PC-9 (cell line): ENCODE measurements at regions not wholly inside any gene's neighbourhood (a gene's known extent, or its start where the extent isn't known, plus 50 kb on each side); places are given as distances from the start of the nearest gene placed in this dataset.

Experiments
- BruUV-seq: library from RNA; stranded (reverse); fragments of 400-500 nt; replicated peaks from 2 replicates; lab custom pipeline; 2021; lab: Mats Ljungman, UMichigan
- CTCF ChIA-PET: fragments of 300-600 bp; sonication (Branson Sonifier 250); formaldehyde crosslinking; loops from one replicate; lab custom pipeline; 2022; ENCODE audit warnings: antibody characterized with exemption; lab: Charles Lee
- POLR2A ChIA-PET: fragments of 300-600 bp; sonication (Branson Sonifier 250); formaldehyde crosslinking; loops from one replicate; lab custom pipeline; 2022; ENCODE audit warnings: antibody characterized with exemption; ENCODE audit not compliant: unreplicated experiment; lab: Charles Lee
- DNase-seq, 2 experiments: peaks; one replicate each; pipeline versions ENCODE4 v3.0.0 to v3.0.0-alpha.2; 2015 to 2022; ENCODE audit warnings: mixed read lengths in 1 of 2
- H2AFZ ChIP-seq: fragments of 200-600 bp; sonication (generic); 2 replicates; pipeline ENCODE4 v1.8.1; 2017; ENCODE audit warnings: antibody characterized with exemption
- H3F3A ChIP-seq: fragments of 200-600 bp; sonication (generic); 2 replicates; pipeline ENCODE4 v1.8.1; 2017; ENCODE audit warnings: antibody characterized with exemption, mild to moderate bottlenecking, low read depth; ENCODE audit not compliant: insufficient read depth
- H3K27ac ChIP-seq: fragments of 200-600 bp; sonication (generic); 2 replicates; pipeline ENCODE4 v1.6.1; 2016; ENCODE audit warnings: mixed run types
- H3K27me3 ChIP-seq: fragments of 200-600 bp; sonication (generic); 2 replicates; pipeline ENCODE4 v1.6.1; 2016; ENCODE audit warnings: low read depth, mixed run types; ENCODE audit not compliant: insufficient read depth
- H3K36me3 ChIP-seq: fragments of 200-600 bp; sonication (generic); 2 replicates; pipeline ENCODE4 v1.6.1; 2016; ENCODE audit warnings: low read depth, mixed run types
- H3K4me1 ChIP-seq: fragments of 200-600 bp; sonication (generic); replicated peaks from 2 replicates; pipeline ENCODE4 v1.6.1; 2016; ENCODE audit warnings: mixed run types; ENCODE audit not compliant: insufficient read depth
- H3K4me2 ChIP-seq: fragments of 200-600 bp; sonication (generic); 2 replicates; pipeline ENCODE4 v1.6.1; 2017; ENCODE audit warnings: mixed run types
- H3K4me3 ChIP-seq: fragments of 200-600 bp; sonication (generic); 2 replicates; pipeline ENCODE4 v1.6.1; 2016; ENCODE audit warnings: mixed run types
- H3K79me2 ChIP-seq: fragments of 200-600 bp; sonication (generic); 2 replicates; pipeline ENCODE4 v1.6.1; 2017; ENCODE audit warnings: low read depth, mixed run types
- H3K9me2 ChIP-seq: fragments of 200-600 bp; sonication (generic); 2 replicates; pipeline ENCODE4 v1.8.1; 2017; ENCODE audit warnings: mild to moderate bottlenecking; ENCODE audit not compliant: insufficient read depth
- H3K9me3 ChIP-seq: fragments of 200-600 bp; sonication (generic); 2 replicates; pipeline ENCODE4 v1.8.1; 2016; ENCODE audit warnings: low read depth; ENCODE audit not compliant: insufficient read depth
- H4K20me1 ChIP-seq: fragments of 200-600 bp; sonication (generic); 2 replicates; pipeline ENCODE4 v1.8.1; 2017; ENCODE audit not compliant: insufficient read depth
- CTCF ChIP-seq: fragments of 200-600 bp; sonication (generic); conservative IDR thresholded peaks from 2 replicates; pipeline ENCODE4 v1.6.1; 2017; ENCODE audit warnings: mixed run types, antibody characterized with exemption, mild to moderate bottlenecking, moderate library complexity
- EZH2 ChIP-seq: fragments of 200-600 bp; sonication (generic); IDR thresholded peaks from 2 replicates; pipeline ENCODE4 v1.8.0; 2017; ENCODE audit warnings: antibody characterized with exemption, low read depth
- intact Hi-C: fragments of 100-400 bp; cut with micrococcal nuclease; formaldehyde crosslinking; loops from one replicate; pipeline ENCODE4 v1.10.0; 2022; ENCODE audit not compliant: unreplicated experiment

GRCh38 chr16:25580041-25580440, 111.7 kb upstream of the HS3ST4 start:
- intact Hi-C loops = no loop called here
- BruUV-seq = no TSS peak
- no peaks in the 10 kb centered on the region for H3K4me1 ChIP-seq
- no peak overlapping the region for H3K27ac ChIP-seq
- H3K79me2 ChIP-seq = no peaks in the 10 kb centered on the region
- no peak overlapping the region for H3K4me3 ChIP-seq
- H3K9me3 ChIP-seq = no peaks in the 10 kb centered on the region
- DNase-seq = no peak
- H3K9me2 ChIP-seq = no peaks in the 10 kb centered on the region
- no peaks in the 10 kb centered on the region for H3F3A ChIP-seq
- no peak overlapping the region for H3K4me2 ChIP-seq
- no peaks in the 10 kb centered on the region for H3K36me3 ChIP-seq
- no peaks in the 10 kb centered on the region for H4K20me1 ChIP-seq
- no peak for TF ChIP-seq EZH2
- no peak for TF ChIP-seq CTCF
- POLR2A ChIA-PET = no interaction called here
- CTCF ChIA-PET = no interaction called here
- no peak overlapping the region for H2AFZ ChIP-seq
- peaks cover 34% of the 10 kb centered on the region for H3K27me3 ChIP-seq

GRCh38 chr16:25575363-25575762, 116.4 kb upstream of the HS3ST4 start:
- no peak for DNase-seq
- CTCF ChIA-PET = no interaction called here
- no peak overlapping the region for H3K4me3 ChIP-seq
- H3K9me2 ChIP-seq = no peaks in the 10 kb centered on the region
- intact Hi-C loops = no loop called here
- POLR2A ChIA-PET = interaction anchor here (0.7 kb wide), 1 partner anchor 1204 kb away, joined by 3 read pairs; no protein-coding TSS in a partner anchor
- peaks cover 44% of the 10 kb centered on the region for H3K27me3 ChIP-seq
- H3K9me3 ChIP-seq = no peaks in the 10 kb centered on the region
- H3F3A ChIP-seq = no peaks in the 10 kb centered on the region
- H3K36me3 ChIP-seq = no peaks in the 10 kb centered on the region
- no peaks in the 10 kb centered on the region for H3K4me1 ChIP-seq
- H3K79me2 ChIP-seq = no peaks in the 10 kb centered on the region
- no peak overlapping the region for H2AFZ ChIP-seq
- no TSS peak for BruUV-seq
- H4K20me1 ChIP-seq = no peaks in the 10 kb centered on the region
- no peak overlapping the region for H3K4me2 ChIP-seq
- no peak overlapping the region for H3K27ac ChIP-seq
- no peak for TF ChIP-seq EZH2
- no peak for TF ChIP-seq CTCF

DNA sequence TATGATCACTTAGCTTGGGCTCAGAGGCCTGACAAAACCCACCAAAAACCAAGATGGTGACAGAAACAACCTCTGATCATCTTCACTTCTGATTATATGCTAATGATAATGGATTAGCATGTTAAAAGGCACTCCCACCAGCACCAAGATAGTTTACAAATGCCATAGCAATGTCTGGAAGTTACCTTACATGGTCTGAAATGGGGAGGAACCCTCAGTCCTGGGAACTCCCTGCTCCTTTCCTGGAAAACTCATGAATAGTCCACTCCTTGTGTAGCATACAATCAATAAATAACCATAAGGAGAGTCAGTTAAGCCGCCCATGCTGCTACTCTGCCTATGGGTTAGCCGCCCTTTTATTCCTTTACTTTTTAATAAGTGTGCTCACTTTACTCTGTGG, 120.0 kb upstream of the HS3ST4 start:
- no peak overlapping the region for H2AFZ ChIP-seq
- H4K20me1 ChIP-seq = no peaks in the 10 kb centered on the region
- H3F3A ChIP-seq = no peaks in the 10 kb centered on the region
- H3K27me3 ChIP-seq = peaks cover 34% of the 10 kb centered on the region; the same call in 1 of the 2 replicates
- CTCF ChIA-PET = no interaction called here
- H3K9me3 ChIP-seq = no peaks in the 10 kb centered on the region
- no peaks in the 10 kb centered on the region for H3K36me3 ChIP-seq
- no peak overlapping the region for H3K4me2 ChIP-seq
- no peak for TF ChIP-seq CTCF
- no peak for TF ChIP-seq EZH2
- no peaks in the 10 kb centered on the region for H3K9me2 ChIP-seq
- H3K27ac ChIP-seq = no peak overlapping the region
- H3K79me2 ChIP-seq = no peaks in the 10 kb centered on the region
- no peaks in the 10 kb centered on the region for H3K4me1 ChIP-seq
- DNase-seq = no peak
- BruUV-seq = no TSS peak
- intact Hi-C loops = no loop called here
- no peak overlapping the region for H3K4me3 ChIP-seq
- POLR2A ChIA-PET = no interaction called here
